ENCODE measurements at regions not wholly inside any gene's neighbourhood (a gene's known extent, or its start where the extent isn't known, plus 50 kb on each side); places are given as distances from the start of the nearest gene placed in this dataset.

DNA sequence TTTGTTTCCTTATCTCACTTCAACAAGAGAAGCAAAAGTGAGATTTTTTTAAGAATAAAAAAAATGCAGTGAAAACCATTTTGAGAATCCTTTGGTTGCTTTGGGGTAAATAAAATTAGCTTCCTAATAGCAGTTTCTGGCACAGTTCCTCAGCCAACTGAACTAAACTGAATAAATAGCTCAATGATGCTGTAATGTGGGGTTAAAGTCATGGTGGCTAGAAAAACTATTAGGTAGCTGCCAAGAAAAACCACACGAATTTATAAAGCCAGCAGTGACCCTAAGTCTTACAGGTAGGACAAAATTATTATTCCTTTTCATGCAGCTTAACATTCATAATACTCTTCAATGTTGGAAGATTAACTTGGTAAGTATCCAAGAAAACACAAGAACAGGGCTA, 142.4 kb downstream of the APIP start:
- H3K27ac ChIP-seq (ENCODE audit: low read length in 2 of 2): no peak overlapping the region
- no peak overlapping the region for H3K9ac ChIP-seq (ENCODE audit: low read length)
- no CpG with 5 or more reads among the region's 1 CpG for WGBS (ENCODE audit: insufficient coverage)
- Mint-ChIP-seq H3K9me3 (ENCODE audit: insufficient read depth) (peaks cover 3% of the 10 kb centered on the region), H3K4me3 (no peak overlapping the region), H3K4me1 (no peaks in the 10 kb centered on the region), H3K27me3 (peaks cover 25% of the 10 kb centered on the region), H3K27ac (no peak overlapping the region)
- no peak for ATAC-seq (ENCODE audit: low read depth)
- no peaks in the 10 kb centered on the region for H3K79me2 ChIP-seq (ENCODE audit: control insufficient read depth, insufficient read depth, low read length)
- H4K20me1 ChIP-seq (ENCODE audit: control insufficient read depth, insufficient read depth, low read length, poor library complexity, severe bottlenecking): no peaks in the 10 kb centered on the region
- CTCF ChIA-PET: interaction anchor here (0.6 kb wide), 1 partner anchor 55 kb away, joined by 3 read pairs; no protein-coding TSS in a partner anchor
- H3K9me3 ChIP-seq (ENCODE audit: control extremely low read depth in 1 of 3, control insufficient read depth in 2 of 3, insufficient read depth in 1 of 3, low read length in 2 of 3): peaks cover 0 to 5% (median 1%) of the 10 kb centered on the region in 3 donors
- no peak overlapping the region for H3K4me2 ChIP-seq (replicated peaks; ENCODE audit: low read depth, low read length, poor library complexity, severe bottlenecking)
- no peaks in the 10 kb centered on the region for H3K36me3 ChIP-seq (replicated peaks in 1 of 2; ENCODE audit: control extremely low read depth in 1 of 2, control insufficient read depth in 1 of 2, extremely low read depth in 1 of 2, insufficient read depth in 2 of 2, low read length in 1 of 2)
- no peak overlapping the region for H3K4me3 ChIP-seq (ENCODE audit: control extremely low read depth in 1 of 5, extremely low read depth in 1 of 5, insufficient read depth in 1 of 5, low read depth in 2 of 5, low read length in 4 of 5)
- POLR2A ChIA-PET: no interaction called here
- no peak for TF ChIP-seq EZH2 (IDR thresholded peaks at IDR 0.05; ENCODE audit: borderline replicate concordance, insufficient read depth, low read depth, low read length, poor library complexity, severe bottlenecking)
- TF ChIP-seq, protein P1, sequence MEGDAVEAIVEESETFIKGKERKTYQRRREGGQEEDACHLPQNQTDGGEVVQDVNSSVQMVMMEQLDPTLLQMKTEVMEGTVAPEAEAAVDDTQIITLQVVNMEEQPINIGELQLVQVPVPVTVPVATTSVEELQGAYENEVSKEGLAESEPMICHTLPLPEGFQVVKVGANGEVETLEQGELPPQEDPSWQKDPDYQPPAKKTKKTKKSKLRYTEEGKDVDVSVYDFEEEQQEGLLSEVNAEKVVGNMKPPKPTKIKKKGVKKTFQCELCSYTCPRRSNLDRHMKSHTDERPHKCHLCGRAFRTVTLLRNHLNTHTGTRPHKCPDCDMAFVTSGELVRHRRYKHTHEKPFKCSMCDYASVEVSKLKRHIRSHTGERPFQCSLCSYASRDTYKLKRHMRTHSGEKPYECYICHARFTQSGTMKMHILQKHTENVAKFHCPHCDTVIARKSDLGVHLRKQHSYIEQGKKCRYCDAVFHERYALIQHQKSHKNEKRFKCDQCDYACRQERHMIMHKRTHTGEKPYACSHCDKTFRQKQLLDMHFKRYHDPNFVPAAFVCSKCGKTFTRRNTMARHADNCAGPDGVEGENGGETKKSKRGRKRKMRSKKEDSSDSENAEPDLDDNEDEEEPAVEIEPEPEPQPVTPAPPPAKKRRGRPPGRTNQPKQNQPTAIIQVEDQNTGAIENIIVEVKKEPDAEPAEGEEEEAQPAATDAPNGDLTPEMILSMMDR (IDR thresholded peaks at IDR 0.05): no peak
- H2AFZ ChIP-seq (ENCODE audit: insufficient read depth, low read depth, low read length, poor library complexity, severe bottlenecking): no peak overlapping the region
- no peak for DNase-seq
- H3K4me1 ChIP-seq (ENCODE audit: control insufficient read depth in 2 of 2, insufficient read depth in 2 of 2, low read length in 2 of 2): no peaks in the 10 kb centered on the region
- peaks cover 0 to 11% (median 2%) of the 10 kb centered on the region in 4 experiments for H3K27me3 ChIP-seq (replicated peaks in 1 of 4; ENCODE audit: control extremely low read depth in 1 of 4, control insufficient read depth in 3 of 4, insufficient read depth in 4 of 4, low read length in 3 of 4)
- intact Hi-C loops (cut with micrococcal nuclease): no loop called here

DNA sequence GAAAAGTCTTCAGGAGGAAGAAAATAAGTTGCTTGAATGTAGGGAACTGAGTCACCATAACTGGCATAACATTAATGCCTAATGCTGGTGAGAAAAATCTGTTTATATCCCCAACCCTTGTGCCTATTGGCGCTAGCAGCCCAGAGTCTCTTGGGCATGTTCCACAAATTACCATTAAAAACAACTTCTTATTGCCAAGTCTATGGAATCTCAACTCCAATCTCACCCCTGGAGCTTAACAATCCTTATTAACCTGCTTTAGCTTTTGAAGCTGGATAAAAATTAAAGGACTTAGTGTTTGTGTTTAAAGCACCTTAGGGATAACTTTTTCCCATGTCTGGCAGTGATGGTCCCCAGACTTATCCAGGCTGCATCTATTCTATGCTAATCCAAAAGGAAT, 143.0 kb downstream of the APIP start:
- no peaks in the 10 kb centered on the region for H3K4me1 Mint-ChIP-seq
- H3K9me3 ChIP-seq (ENCODE audit: control extremely low read depth in 1 of 3, control insufficient read depth in 2 of 3, insufficient read depth in 1 of 3, low read length in 2 of 3): peaks cover 0 to 5% (median 1%) of the 10 kb centered on the region in 3 donors
- H3K27ac Mint-ChIP-seq: no peak overlapping the region
- intact Hi-C loops (cut with micrococcal nuclease): no loop called here
- POLR2A ChIA-PET: no interaction called here
- no peaks in the 10 kb centered on the region for H3K4me1 ChIP-seq (ENCODE audit: control insufficient read depth in 2 of 2, insufficient read depth in 2 of 2, low read length in 2 of 2)
- H3K27ac ChIP-seq (ENCODE audit: low read length in 2 of 2): no peak overlapping the region
- ATAC-seq (ENCODE audit: low read depth) (no peak), DNase-seq (no peak)
- no peak overlapping the region for H3K9ac ChIP-seq (ENCODE audit: low read length)
- H3K4me2 ChIP-seq (replicated peaks; ENCODE audit: low read depth, low read length, poor library complexity, severe bottlenecking): no peak overlapping the region
- CTCF ChIA-PET: no interaction called here
- H2AFZ ChIP-seq (ENCODE audit: insufficient read depth, low read depth, low read length, poor library complexity, severe bottlenecking): no peak overlapping the region
- H3K4me3 ChIP-seq (ENCODE audit: control extremely low read depth in 1 of 5, extremely low read depth in 1 of 5, insufficient read depth in 1 of 5, low read depth in 2 of 5, low read length in 4 of 5): no peak overlapping the region
- no peak overlapping the region for H3K4me3 Mint-ChIP-seq
- no peaks in the 10 kb centered on the region for H4K20me1 ChIP-seq (ENCODE audit: control insufficient read depth, insufficient read depth, low read length, poor library complexity, severe bottlenecking)
- peaks cover 30% of the 10 kb centered on the region for H3K27me3 Mint-ChIP-seq
- H3K79me2 ChIP-seq (ENCODE audit: control insufficient read depth, insufficient read depth, low read length): no peaks in the 10 kb centered on the region
- H3K9me3 Mint-ChIP-seq (ENCODE audit: insufficient read depth): peaks cover 3% of the 10 kb centered on the region
- no peaks in the 10 kb centered on the region for H3K36me3 ChIP-seq (replicated peaks in 1 of 2; ENCODE audit: control extremely low read depth in 1 of 2, control insufficient read depth in 1 of 2, extremely low read depth in 1 of 2, insufficient read depth in 2 of 2, low read length in 1 of 2)
- TF ChIP-seq, protein P1 (IDR thresholded peaks at IDR 0.05): no peak
- TF ChIP-seq EZH2 (IDR thresholded peaks at IDR 0.05; ENCODE audit: borderline replicate concordance, insufficient read depth, low read depth, low read length, poor library complexity, severe bottlenecking): no peak
- WGBS (ENCODE audit: insufficient coverage): no CpG with 5 or more reads among the region's 1 CpG
- H3K27me3 ChIP-seq (replicated peaks in 1 of 4; ENCODE audit: control extremely low read depth in 1 of 4, control insufficient read depth in 3 of 4, insufficient read depth in 4 of 4, low read length in 3 of 4): peaks cover 0 to 11% (median 3%) of the 10 kb centered on the region in 4 experiments
